H1 (cell line): ENCODE measurements at regions not wholly inside any gene's neighbourhood (a gene's known extent, or its start where the extent isn't known, plus 50 kb on each side); places are given as distances from the start of the nearest gene placed in this dataset.

ENCODE experiments used
- CTCF ChIA-PET: fragments of 300-600 bp; sonication (Branson Sonifier 250); formaldehyde crosslinking; loops from one replicate; lab custom pipeline; 2021; ENCODE audit not compliant: partially characterized antibody; lab: Charles Lee
- POLR2A ChIA-PET: fragments of 300-600 bp; sonication (Branson Sonifier 250); formaldehyde crosslinking; loops from one replicate; lab custom pipeline; 2021; ENCODE audit warnings: inconsistent platforms; ENCODE audit not compliant: partially characterized antibody; lab: Charles Lee
- DNase-seq, 2 experiments: peaks; one replicate each; pipeline versions ENCODE4 v3.0.0 to v3.0.0-alpha.2; 2010 to 2022; ENCODE audit warnings: low spot score in 2 of 2, low read depth in 1 of 2, mixed read lengths in 1 of 2
- FAIRE-seq: peaks from 2 replicates; lab custom pipeline; 2011; peaks lifted over from hg19 to GRCh38; lab: Jason Lieb, UNC
- H2AFZ ChIP-seq: 2 replicates; pipeline ENCODE4 v1.8.1; 2012; ENCODE audit warnings: low read length, inconsistent platforms
- H2AK5ac ChIP-seq: 2 replicates; pipeline ENCODE4 v1.6.1; 2013; ENCODE audit warnings: low read depth, low read length
- H2BK120ac ChIP-seq: replicated peaks from 2 replicates; pipeline ENCODE3; 2013; ENCODE audit warnings: low read depth, low read length, inconsistent platforms
- H2BK12ac ChIP-seq: 2 replicates; pipeline ENCODE4 v1.6.1; 2013; ENCODE audit warnings: low read depth, low read length
- H2BK15ac ChIP-seq: 2 replicates; pipeline ENCODE4 v1.6.1; 2013; ENCODE audit warnings: low read length
- H2BK20ac ChIP-seq: 2 replicates; pipeline ENCODE4 v1.6.1; 2013; ENCODE audit warnings: low read length
- H2BK5ac ChIP-seq: 2 replicates; pipeline ENCODE4 v1.6.1; 2013; ENCODE audit warnings: low read depth, low read length
- H3K14ac ChIP-seq: 2 replicates; pipeline ENCODE4 v1.6.1; 2013; ENCODE audit warnings: inconsistent platforms; ENCODE audit not compliant: insufficient read length
- H3K18ac ChIP-seq: 2 replicates; pipeline ENCODE4 v1.6.1; 2013; ENCODE audit warnings: low read length; ENCODE audit errors: extremely low read depth
- H3K23ac ChIP-seq: 2 replicates; pipeline ENCODE4 v1.6.1; 2013; ENCODE audit warnings: inconsistent platforms; ENCODE audit not compliant: insufficient read length
- H3K23me2 ChIP-seq: 2 replicates; pipeline ENCODE4 v1.6.1; 2013; ENCODE audit warnings: low read depth, low read length
- H3K27ac ChIP-seq: 2 replicates; pipeline ENCODE4 v1.6.1; 2011; ENCODE audit warnings: low read depth, low read length, inconsistent platforms
- H3K27me3 ChIP-seq, 4 experiments: replicated peaks in 1 of 4; 1 replicate in 1 of 4; 2 replicates in 3 of 4; pipeline versions ENCODE4 v1.6.1 to v1.8.1; 2011 to 2013; ENCODE audit warnings: low read length in 3 of 4, mild to moderate bottlenecking in 3 of 4, inconsistent platforms in 2 of 4, mixed read lengths in 2 of 4, moderate library complexity in 1 of 4; ENCODE audit not compliant: control insufficient read depth in 3 of 4, insufficient read depth in 3 of 4; ENCODE audit errors: extremely low read depth in 1 of 4
- H3K36me3 ChIP-seq, 4 experiments: 2 replicates each; pipeline versions ENCODE4 v1.6.1 to v1.8.1; 2011 to 2013; ENCODE audit warnings: mild to moderate bottlenecking in 4 of 4, low read length in 3 of 4, moderate library complexity in 2 of 4, control low read depth in 1 of 4, inconsistent platforms in 1 of 4; ENCODE audit not compliant: insufficient read depth in 4 of 4, control insufficient read depth in 2 of 4
- H3K4ac ChIP-seq: replicated peaks from 2 replicates; pipeline ENCODE3; 2013; ENCODE audit warnings: low read length, low read depth, mixed read lengths, inconsistent platforms; ENCODE audit not compliant: insufficient read length
- H3K4me1 ChIP-seq, 4 experiments: replicated peaks in 1 of 4; 1 replicate in 1 of 4; 2 replicates in 3 of 4; pipeline versions ENCODE4 v1.6.1 to v1.8.1; 2011 to 2013; ENCODE audit warnings: low read length in 3 of 4, inconsistent platforms in 2 of 4, mixed read lengths in 1 of 4; ENCODE audit not compliant: insufficient read depth in 4 of 4, control insufficient read depth in 3 of 4
- H3K4me2 ChIP-seq, 2 experiments: 2 replicates each; pipeline versions ENCODE4 v1.6.1 to v1.8.1; 2011 to 2013; ENCODE audit warnings: low read depth in 2 of 2, low read length in 2 of 2, control low read depth in 1 of 2, inconsistent platforms in 1 of 2, mild to moderate bottlenecking in 1 of 2; ENCODE audit not compliant: insufficient read depth in 1 of 2
- H3K4me3 ChIP-seq, 4 experiments: fragments of 200-600, 300-600 bp in 1 of 4; sonication (generic), shearing (Covaris generic), sonication (Bioruptor Twin) in 1 of 4; 2 replicates each; pipeline versions ENCODE4 v1.5.1 to v1.8.1; 2011 to 2016; ENCODE audit warnings: low read length in 4 of 4, low read depth in 3 of 4, control low read depth in 2 of 4, inconsistent platforms in 2 of 4, mild to moderate bottlenecking in 2 of 4, mixed read lengths in 1 of 4, moderate library complexity in 1 of 4; ENCODE audit not compliant: insufficient read depth in 2 of 4; ENCODE audit errors: extremely low read depth in 1 of 4
- H3K56ac ChIP-seq: replicated peaks from 2 replicates; pipeline ENCODE3; 2013; ENCODE audit warnings: low read depth, mild to moderate bottlenecking, mixed read lengths, low read length, inconsistent platforms; ENCODE audit not compliant: insufficient read length
- H3K79me1 ChIP-seq: 2 replicates; pipeline ENCODE4 v1.6.1; 2013; ENCODE audit warnings: low read depth, low read length, control low read depth
- H3K79me2 ChIP-seq, 2 experiments: 2 replicates each; pipeline versions ENCODE4 v1.6.1 to v1.8.1; 2012 to 2013; ENCODE audit warnings: low read length in 2 of 2, mild to moderate bottlenecking in 2 of 2, inconsistent platforms in 1 of 2; ENCODE audit not compliant: insufficient read depth in 2 of 2, control insufficient read depth in 1 of 2
- H3K9ac ChIP-seq, 4 experiments: replicated peaks in 1 of 4; 1 replicate in 1 of 4; 2 replicates in 3 of 4; pipeline versions ENCODE4 v1.6.1 to v1.8.1; 2011 to 2013; ENCODE audit warnings: low read depth in 3 of 4, low read length in 3 of 4, control low read depth in 2 of 4, mild to moderate bottlenecking in 2 of 4, moderate library complexity in 2 of 4, inconsistent platforms in 1 of 4; ENCODE audit errors: extremely low read depth in 1 of 4
- H3K9me3 ChIP-seq, 2 experiments: 2 replicates each; pipeline versions ENCODE4 v1.6.1 to v1.8.1; 2012 to 2013; ENCODE audit warnings: mild to moderate bottlenecking in 2 of 2, moderate library complexity in 2 of 2, control low read depth in 1 of 2, inconsistent platforms in 1 of 2, low read depth in 1 of 2, low read length in 1 of 2, mixed read lengths in 1 of 2; ENCODE audit not compliant: insufficient read depth in 2 of 2
- H4K20me1 ChIP-seq, 2 experiments: replicated peaks in 1 of 2; 2 replicates each; pipeline versions ENCODE3 to v1.8.1; 2011 to 2013; ENCODE audit warnings: inconsistent platforms in 2 of 2, low read length in 2 of 2, mild to moderate bottlenecking in 1 of 2; ENCODE audit not compliant: insufficient read depth in 2 of 2, control insufficient read depth in 1 of 2
- H4K5ac ChIP-seq: 2 replicates; pipeline ENCODE4 v1.6.1; 2013; ENCODE audit warnings: low read length, low read depth, mixed read lengths, inconsistent platforms; ENCODE audit not compliant: insufficient read length
- H4K8ac ChIP-seq: 2 replicates; pipeline ENCODE4 v1.8.0; 2013; ENCODE audit warnings: mild to moderate bottlenecking, moderate library complexity, low read length, inconsistent platforms; ENCODE audit not compliant: insufficient read depth; ENCODE audit errors: extremely low read depth
- H4K91ac ChIP-seq: replicated peaks from 2 replicates; pipeline ENCODE3; 2013; ENCODE audit warnings: low read length, mixed read lengths, inconsistent platforms; ENCODE audit not compliant: insufficient read length
- ATF2 ChIP-seq: IDR thresholded peaks from 2 replicates; pipeline ENCODE4 v1.6.1; 2012; ENCODE audit warnings: low read length, inconsistent platforms
- CBX5 ChIP-seq: fragments of 300-800, 300-1000 bp; sonication (generic); IDR thresholded peaks from 2 replicates; pipeline ENCODE4 v1.7.1; 2016; ENCODE audit warnings: antibody characterized with exemption, low read length, low read depth
- CBX8 ChIP-seq: fragments of 300-800, 300-1000 bp; sonication (generic); IDR thresholded peaks from 2 replicates; pipeline ENCODE4 v1.7.1; 2016; ENCODE audit warnings: low read depth, low read length, borderline replicate concordance
- NANOG ChIP-seq: IDR thresholded peaks from 2 replicates; pipeline ENCODE4 v1.6.1; 2011; ENCODE audit warnings: low read length, low read depth, mild to moderate bottlenecking, inconsistent platforms; ENCODE audit not compliant: insufficient read depth, poor library complexity, severe bottlenecking
- PHF8 ChIP-seq: fragments of 200-600 bp; sonication (generic); conservative IDR thresholded peaks from 2 replicates; pipeline ENCODE4 v1.7.1; 2012; ENCODE audit warnings: low read depth, mild to moderate bottlenecking, inconsistent platforms, low read length, moderate library complexity
- RFX5 ChIP-seq: IDR thresholded peaks from 2 replicates; pipeline ENCODE4 v1.6.1; 2011; ENCODE audit warnings: low read depth, low read length, improper control_type of control experiment, borderline replicate concordance
- RXRA ChIP-seq: IDR thresholded peaks from 2 replicates; pipeline ENCODE4 v1.6.1; 2011; ENCODE audit warnings: low read depth, mild to moderate bottlenecking, low read length, moderate library complexity; ENCODE audit not compliant: insufficient read depth
- SRF ChIP-seq: IDR thresholded peaks from 2 replicates; pipeline ENCODE4 v1.6.1; 2011; ENCODE audit warnings: mild to moderate bottlenecking, low read depth, low read length, moderate library complexity
- TEAD4 ChIP-seq: IDR thresholded peaks from 2 replicates; pipeline ENCODE4 v1.6.1; 2012; ENCODE audit warnings: low read depth, low read length, inconsistent platforms, mixed read lengths
- WGBS, 2 experiments: shearing (Covaris generic) in 1 of 2; methylation state at CpG; one replicate each; pipeline versions ENCODE4 v1.1.6 to v1.1.7; 2013 to 2015; ENCODE audit warnings: low lambda C conversion rate in 2 of 2, mixed read lengths in 2 of 2, inconsistent platforms in 1 of 2, low coverage in 1 of 2, missing lambda C conversion rate in 1 of 2; ENCODE audit not compliant: insufficient replicate concordance in 2 of 2, insufficient coverage in 1 of 2, insufficient read length in 1 of 2; ENCODE audit errors: extremely low coverage in 1 of 2, missing lambda C conversion rate in 1 of 2; 5-methylcytosine and 5-hydroxymethylcytosine counted together
- TF ChIP-seq, protein P1 (sequence below), 3 experiments: IDR thresholded peaks; 1 replicate in 2 of 3; 2 replicates in 1 of 3; pipeline versions ENCODE4 v1.5.1 to v1.6.1; 2011; ENCODE audit warnings: low read length in 3 of 3, mild to moderate bottlenecking in 3 of 3, inconsistent platforms in 2 of 3, low read depth in 1 of 3, moderate library complexity in 1 of 3; ENCODE audit not compliant: insufficient read depth in 1 of 3; ENCODE audit errors: control extremely low read depth in 1 of 3

GRCh38 chr10:130392031-130392430 lies 255.8 kb downstream of the GLRX3 start:
- no peak overlapping the region for H3K56ac ChIP-seq
- no peaks in the 10 kb centered on the region for H3K79me2 ChIP-seq
- FAIRE-seq = no peak
- H2BK120ac ChIP-seq = no peak overlapping the region
- no peak overlapping the region for H4K91ac ChIP-seq
- WGBS, 2 experiments = 93% methylated on average over 10 of the region's 10 CpGs; no CpG with 5 or more reads in 1 of the 2 experiments
- POLR2A ChIA-PET = no interaction called here
- H3K23ac ChIP-seq = no peak overlapping the region
- CTCF ChIA-PET = no interaction called here
- no peaks in the 10 kb centered on the region; the same call in 1 of the 2 replicates for H3K23me2 ChIP-seq
- H3K4me1 ChIP-seq = peaks cover 0 to 5% (median 1%) of the 10 kb centered on the region in 4 experiments; a peak in 2 of 7 replicates
- peaks cover 19 to 25% of the 10 kb centered on the region in 2 experiments for H3K9me3 ChIP-seq
- DNase-seq = no peak
- no peak overlapping the region for H3K4me2 ChIP-seq
- H3K27ac ChIP-seq = no peak overlapping the region
- no peaks in the 10 kb centered on the region for H4K20me1 ChIP-seq
- peaks cover 0 to 6% (median 0%) of the 10 kb centered on the region in 4 experiments; a peak in 1 of 8 replicates for H3K36me3 ChIP-seq
- no peak overlapping the region for H4K5ac ChIP-seq
- no peak overlapping the region; the same call in 1 of the 2 replicates for H2AK5ac ChIP-seq
- H3K9ac ChIP-seq = no peak overlapping the region
- no peak overlapping the region for H2BK15ac ChIP-seq
- H3K18ac ChIP-seq = no peak overlapping the region
- H2BK5ac ChIP-seq = no peak overlapping the region
- no peak overlapping the region for H2AFZ ChIP-seq
- H2BK20ac ChIP-seq = no peak overlapping the region
- H2BK12ac ChIP-seq = no peak overlapping the region
- no peak overlapping the region for H3K14ac ChIP-seq
- H3K79me1 ChIP-seq = no peaks in the 10 kb centered on the region
- no peak overlapping the region; the same call in 1 of the 2 replicates for H4K8ac ChIP-seq
- no peak overlapping the region for H3K4me3 ChIP-seq
- no peak overlapping the region for H3K4ac ChIP-seq
- H3K27me3 ChIP-seq = peaks cover 0 to 1% (median 0%) of the 10 kb centered on the region in 4 experiments; a peak in 2 of 7 replicates
- TF ChIP-seq TEAD4 (no peak), NANOG (no peak), PHF8 (no peak), CBX8 (no peak), ATF2 (no peak), RXRA (no peak), CBX5 (no peak), RFX5 (no peak), SRF (no peak)
- TF ChIP-seq, protein P1, sequence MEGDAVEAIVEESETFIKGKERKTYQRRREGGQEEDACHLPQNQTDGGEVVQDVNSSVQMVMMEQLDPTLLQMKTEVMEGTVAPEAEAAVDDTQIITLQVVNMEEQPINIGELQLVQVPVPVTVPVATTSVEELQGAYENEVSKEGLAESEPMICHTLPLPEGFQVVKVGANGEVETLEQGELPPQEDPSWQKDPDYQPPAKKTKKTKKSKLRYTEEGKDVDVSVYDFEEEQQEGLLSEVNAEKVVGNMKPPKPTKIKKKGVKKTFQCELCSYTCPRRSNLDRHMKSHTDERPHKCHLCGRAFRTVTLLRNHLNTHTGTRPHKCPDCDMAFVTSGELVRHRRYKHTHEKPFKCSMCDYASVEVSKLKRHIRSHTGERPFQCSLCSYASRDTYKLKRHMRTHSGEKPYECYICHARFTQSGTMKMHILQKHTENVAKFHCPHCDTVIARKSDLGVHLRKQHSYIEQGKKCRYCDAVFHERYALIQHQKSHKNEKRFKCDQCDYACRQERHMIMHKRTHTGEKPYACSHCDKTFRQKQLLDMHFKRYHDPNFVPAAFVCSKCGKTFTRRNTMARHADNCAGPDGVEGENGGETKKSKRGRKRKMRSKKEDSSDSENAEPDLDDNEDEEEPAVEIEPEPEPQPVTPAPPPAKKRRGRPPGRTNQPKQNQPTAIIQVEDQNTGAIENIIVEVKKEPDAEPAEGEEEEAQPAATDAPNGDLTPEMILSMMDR (IDR thresholded peaks at IDR 0.05; ENCODE audit: control extremely low read depth in 1 of 3, insufficient read depth in 1 of 3, low read depth in 1 of 3, low read length in 3 of 3) = no peak
